OCI-LY7 (cell line): ENCODE measurements at regions not wholly inside any gene's neighbourhood (a gene's known extent, or its start where the extent isn't known, plus 50 kb on each side); places are given as distances from the start of the nearest gene placed in this dataset.

Source experiments
- BruUV-seq: library from RNA; stranded (reverse); fragments of 400-500 nt; replicated peaks from 2 replicates; lab custom pipeline; 2021; lab: Mats Ljungman, UMichigan
- CTCF ChIA-PET: fragments of 300-600 bp; sonication (Branson Sonifier 250); formaldehyde crosslinking; loops from one replicate; lab custom pipeline; 2022; ENCODE audit warnings: antibody characterized with exemption; ENCODE audit not compliant: unreplicated experiment; lab: Charles Lee
- POLR2A ChIA-PET: fragments of 300-600 bp; sonication (Branson Sonifier 250); formaldehyde crosslinking; loops from one replicate; lab custom pipeline; 2022; ENCODE audit warnings: antibody characterized with exemption; lab: Charles Lee
- DNase-seq: peaks from one replicate; pipeline ENCODE4 v3.0.0-alpha.2; 2015; ENCODE audit warnings: low spot score
- H2AFZ ChIP-seq: fragments of 200-600 bp; sonication (generic), shearing (Covaris generic); 2 replicates; pipeline ENCODE4 v1.6.1; 2014; ENCODE audit warnings: mild to moderate bottlenecking, antibody characterized with exemption, low read length, moderate library complexity
- H3K27ac ChIP-seq: fragments of 200-600 bp; sonication (generic); 2 replicates; pipeline ENCODE4 v1.5.1; 2014; ENCODE audit warnings: mixed run types, low read depth, mild to moderate bottlenecking, moderate library complexity, low read length, inconsistent platforms; ENCODE audit not compliant: poor library complexity, severe bottlenecking
- H3K36me3 ChIP-seq: fragments of 200-600 bp; sonication (generic); 2 replicates; pipeline ENCODE4 v1.6.1; 2014; ENCODE audit warnings: mild to moderate bottlenecking, antibody characterized with exemption, low read length, moderate library complexity, mixed read lengths; ENCODE audit not compliant: insufficient read depth
- H3K4me1 ChIP-seq: fragments of 200-600 bp; sonication (generic); 2 replicates; pipeline ENCODE4 v1.5.1; 2014; ENCODE audit warnings: mild to moderate bottlenecking, low read length; ENCODE audit not compliant: insufficient read depth, poor library complexity, severe bottlenecking
- H3K4me2 ChIP-seq: fragments of 200-600 bp; sonication (generic); 2 replicates; pipeline ENCODE4 v1.6.1; 2014; ENCODE audit warnings: mild to moderate bottlenecking, low read length
- H3K4me3 ChIP-seq: fragments of 200-600 bp; sonication (generic); 2 replicates; pipeline ENCODE4 v1.5.1; 2014; ENCODE audit warnings: mild to moderate bottlenecking, low read depth, low read length; ENCODE audit not compliant: poor library complexity, severe bottlenecking
- H3K79me2 ChIP-seq: fragments of 200-600 bp; sonication (generic); 2 replicates; pipeline ENCODE4 v1.6.1; 2016; ENCODE audit warnings: low read depth, mild to moderate bottlenecking, low read length, moderate library complexity, mixed read lengths; ENCODE audit not compliant: insufficient read depth
- H3K9me2 ChIP-seq: fragments of 200-600 bp; sonication (generic); 2 replicates; pipeline ENCODE4 v1.6.1; 2016; ENCODE audit warnings: mild to moderate bottlenecking, low read length, mixed read lengths; ENCODE audit not compliant: insufficient read depth
- H3K9me3 ChIP-seq: fragments of 200-600 bp; sonication (generic); 2 replicates; pipeline ENCODE4 v1.6.1; 2014; ENCODE audit warnings: mild to moderate bottlenecking, mixed run types, low read length, mixed read lengths
- H4K20me1 ChIP-seq: fragments of 200-600 bp; sonication (generic); 2 replicates; pipeline ENCODE4 v1.6.1; 2014; ENCODE audit warnings: mild to moderate bottlenecking, antibody characterized with exemption, low read length, moderate library complexity, mixed read lengths; ENCODE audit not compliant: insufficient read depth
- EZH2phosphoT487 ChIP-seq: fragments of 200-600 bp; sonication (generic); IDR thresholded peaks from 2 replicates; pipeline ENCODE4 v1.6.1; 2018; ENCODE audit warnings: low read depth, borderline replicate concordance, mild to moderate bottlenecking, mixed run types, antibody characterized with exemption, low read length, moderate library complexity, mixed read lengths
- intact Hi-C: fragments of 100-400 bp; cut with micrococcal nuclease; formaldehyde crosslinking; loops from one replicate; pipeline ENCODE4 v1.10.0; 2022; ENCODE audit not compliant: unreplicated experiment
- TF ChIP-seq, protein P1 (sequence below): fragments of 200-600 bp; sonication (generic); conservative IDR thresholded peaks from 2 replicates; pipeline ENCODE4 v1.5.1; 2014; ENCODE audit warnings: mild to moderate bottlenecking, antibody characterized with exemption, low read length, moderate library complexity, mixed read lengths

DNA sequence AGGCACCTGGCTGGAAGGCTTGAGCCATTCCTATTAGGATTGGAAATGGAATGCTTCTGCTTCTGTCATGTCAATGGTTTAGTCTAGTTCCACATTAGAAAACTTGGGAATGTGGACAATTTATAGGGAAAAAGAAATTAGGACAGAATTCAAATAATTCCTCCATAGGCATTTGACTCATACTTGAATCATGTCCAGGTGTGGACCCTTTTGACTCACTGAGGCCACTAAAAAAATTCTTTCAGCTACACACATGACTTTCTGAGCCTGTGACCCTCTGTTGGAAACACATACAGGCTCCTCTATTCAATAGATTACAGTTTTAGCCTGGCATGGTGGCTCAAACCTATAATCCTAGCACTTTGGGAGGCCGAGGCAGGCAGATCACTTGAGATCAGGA is 100.5 kb downstream of the RASSF10 start:
- no peaks in the 10 kb centered on the region for H3K79me2 ChIP-seq
- no peaks in the 10 kb centered on the region for H3K9me3 ChIP-seq
- no peak overlapping the region for H3K27ac ChIP-seq
- DNase-seq = no peak
- ChIA-PET POLR2A (no interaction called here), CTCF (no interaction called here)
- no peaks in the 10 kb centered on the region for H4K20me1 ChIP-seq
- H3K4me3 ChIP-seq = no peak overlapping the region
- no peak overlapping the region for H3K4me2 ChIP-seq
- no TSS peak for BruUV-seq
- no peak for TF ChIP-seq EZH2phosphoT487
- TF ChIP-seq, protein P1, sequence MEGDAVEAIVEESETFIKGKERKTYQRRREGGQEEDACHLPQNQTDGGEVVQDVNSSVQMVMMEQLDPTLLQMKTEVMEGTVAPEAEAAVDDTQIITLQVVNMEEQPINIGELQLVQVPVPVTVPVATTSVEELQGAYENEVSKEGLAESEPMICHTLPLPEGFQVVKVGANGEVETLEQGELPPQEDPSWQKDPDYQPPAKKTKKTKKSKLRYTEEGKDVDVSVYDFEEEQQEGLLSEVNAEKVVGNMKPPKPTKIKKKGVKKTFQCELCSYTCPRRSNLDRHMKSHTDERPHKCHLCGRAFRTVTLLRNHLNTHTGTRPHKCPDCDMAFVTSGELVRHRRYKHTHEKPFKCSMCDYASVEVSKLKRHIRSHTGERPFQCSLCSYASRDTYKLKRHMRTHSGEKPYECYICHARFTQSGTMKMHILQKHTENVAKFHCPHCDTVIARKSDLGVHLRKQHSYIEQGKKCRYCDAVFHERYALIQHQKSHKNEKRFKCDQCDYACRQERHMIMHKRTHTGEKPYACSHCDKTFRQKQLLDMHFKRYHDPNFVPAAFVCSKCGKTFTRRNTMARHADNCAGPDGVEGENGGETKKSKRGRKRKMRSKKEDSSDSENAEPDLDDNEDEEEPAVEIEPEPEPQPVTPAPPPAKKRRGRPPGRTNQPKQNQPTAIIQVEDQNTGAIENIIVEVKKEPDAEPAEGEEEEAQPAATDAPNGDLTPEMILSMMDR = no peak
- intact Hi-C loops = no loop called here
- H3K9me2 ChIP-seq = no peaks in the 10 kb centered on the region
- no peak overlapping the region for H2AFZ ChIP-seq
- H3K4me1 ChIP-seq = no peaks in the 10 kb centered on the region
- no peaks in the 10 kb centered on the region for H3K36me3 ChIP-seq

DNA sequence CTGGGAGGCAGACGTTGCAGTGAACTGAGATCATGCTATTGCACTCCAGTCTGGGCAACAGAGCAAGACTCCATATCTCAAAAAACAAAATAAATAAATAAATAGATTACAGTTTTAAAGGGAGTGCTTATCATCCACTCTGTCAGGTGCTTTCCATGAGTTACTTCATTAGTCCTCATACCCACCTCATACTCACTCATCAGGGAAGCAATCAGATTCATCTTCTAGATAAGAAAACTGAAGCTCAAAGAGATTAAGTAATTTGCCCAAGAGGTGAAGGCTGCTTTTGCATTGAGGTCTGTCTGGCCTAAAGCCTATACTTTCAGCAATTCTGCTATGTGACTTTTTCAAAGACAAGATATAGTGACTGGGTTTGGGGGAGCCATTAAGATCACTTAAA is 101.0 kb downstream of the RASSF10 start:
- ChIA-PET CTCF (no interaction called here), POLR2A (no interaction called here)
- no peak overlapping the region for H2AFZ ChIP-seq
- H3K4me2 ChIP-seq = no peak overlapping the region
- DNase-seq = no peak
- H4K20me1 ChIP-seq = no peaks in the 10 kb centered on the region
- BruUV-seq = no TSS peak
- no peaks in the 10 kb centered on the region for H3K4me1 ChIP-seq
- H3K4me3 ChIP-seq = no peak overlapping the region
- no peak for TF ChIP-seq EZH2phosphoT487
- TF ChIP-seq, protein P1 = no peak
- no peaks in the 10 kb centered on the region for H3K9me3 ChIP-seq
- H3K27ac ChIP-seq = no peak overlapping the region
- intact Hi-C loops = no loop called here
- H3K79me2 ChIP-seq = no peaks in the 10 kb centered on the region
- no peaks in the 10 kb centered on the region for H3K9me2 ChIP-seq
- H3K36me3 ChIP-seq = no peaks in the 10 kb centered on the region

DNA sequence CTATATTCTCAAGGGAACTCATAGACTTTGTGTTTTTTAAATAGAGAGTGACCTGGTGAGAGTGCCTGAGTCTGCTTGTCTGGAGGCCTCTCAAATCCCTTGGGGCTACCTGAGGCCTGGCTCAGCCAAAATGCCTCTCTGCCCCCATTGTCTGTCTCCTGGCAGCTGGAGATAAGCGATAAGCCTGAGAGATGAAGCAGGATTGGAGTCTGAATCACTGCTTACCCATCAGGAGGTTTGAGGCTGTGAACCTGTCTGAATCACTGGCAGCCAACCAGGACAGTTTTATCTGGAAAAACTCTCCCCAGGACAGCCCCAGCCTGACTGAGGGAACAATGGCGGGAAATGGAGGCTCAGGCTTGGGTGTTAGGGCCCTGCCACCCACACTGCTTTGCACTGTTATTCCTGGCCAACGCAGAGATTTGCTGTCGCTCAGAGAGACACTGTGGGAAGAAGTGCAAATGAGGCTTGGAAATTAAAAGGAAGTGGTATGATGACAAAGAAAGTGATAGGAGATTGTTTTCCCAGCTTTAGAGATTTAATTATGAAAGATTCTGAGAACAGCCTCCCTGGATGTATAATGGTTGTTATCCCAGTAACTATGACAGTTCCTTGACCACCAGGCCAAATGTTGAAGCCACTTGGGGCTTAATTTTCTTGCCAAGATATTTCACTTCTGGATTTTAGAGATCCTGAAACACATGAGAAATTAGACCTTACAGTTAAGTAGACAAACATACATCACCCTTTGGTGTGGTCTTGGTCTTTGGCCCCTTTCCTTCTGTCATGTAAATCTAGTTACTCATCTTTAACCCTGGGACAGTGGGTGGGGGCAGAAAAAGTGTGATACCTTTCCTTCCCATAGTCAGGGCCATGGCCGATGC is 102.1 kb downstream of the RASSF10 start:
- no peak for DNase-seq

More for the DNA sequence above, 102.1 kb downstream of the RASSF10 start:
- Histone ChIP-seq H3K9me2 (no peaks in the 10 kb centered on the region), H3K4me1 (no peaks in the 10 kb centered on the region), H3K9me3 (no peaks in the 10 kb centered on the region), H2AFZ (no peak overlapping the region), H3K79me2 (no peaks in the 10 kb centered on the region), H3K36me3 (no peaks in the 10 kb centered on the region), H3K4me3 (no peak overlapping the region), H3K27ac (no peak overlapping the region), H4K20me1 (no peaks in the 10 kb centered on the region), H3K4me2 (no peak overlapping the region)
- TF ChIP-seq, protein P1 = no peak
- no peak for TF ChIP-seq EZH2phosphoT487
- ChIA-PET CTCF (no interaction called here), POLR2A (no interaction called here)
- intact Hi-C loops = no loop called here
- no TSS peak for BruUV-seq
